SJCRH30 (cell line): ENCODE measurements at regions not wholly inside any gene's neighbourhood (a gene's known extent, or its start where the extent isn't known, plus 50 kb on each side); places are given as distances from the start of the nearest gene placed in this dataset.
"Not testable (repeated sequence)": the region's sequence is repeated elsewhere in the genome, so short reads cannot be mapped to it uniquely, and the experiment has no call there.

ENCODE experiments used
- DNase-seq, 2 experiments: peaks; one replicate each; pipeline ENCODE4 v3.0.0-alpha.2; 2015 to 2020
- H3K27ac ChIP-seq: fragments of 250-450 bp; sonication (Bioruptor Pico); 2 replicates; pipeline ENCODE4 v1.5.1; 2020; ENCODE audit warnings: mild to moderate bottlenecking, moderate library complexity
- H3K27me3 ChIP-seq: fragments of 250-450 bp; sonication (Bioruptor Pico); 2 replicates; pipeline ENCODE4 v1.5.1; 2020; ENCODE audit warnings: mild to moderate bottlenecking, moderate library complexity
- H3K36me3 ChIP-seq: fragments of 250-450 bp; sonication (Bioruptor Pico); 2 replicates; pipeline ENCODE4 v1.5.1; 2020; ENCODE audit warnings: mild to moderate bottlenecking, moderate library complexity
- H3K4me1 ChIP-seq: fragments of 250-450 bp; sonication (Bioruptor Pico); 2 replicates; pipeline ENCODE4 v1.5.1; 2020; ENCODE audit warnings: mild to moderate bottlenecking, moderate library complexity
- H3K4me3 ChIP-seq: fragments of 250-450 bp; sonication (Bioruptor Pico); 2 replicates; pipeline ENCODE4 v1.5.1; 2020; ENCODE audit warnings: mild to moderate bottlenecking, moderate library complexity
- H3K9me3 ChIP-seq: fragments of 250-450 bp; sonication (Bioruptor Pico); replicated peaks from 2 replicates; pipeline ENCODE4 v1.5.1; 2020; ENCODE audit warnings: mild to moderate bottlenecking, moderate library complexity

- H3K4me3 ChIP-seq: no peak overlapping the region
- DNase-seq: no peak
- H3K4me1 ChIP-seq: no peaks in the 10 kb centered on the region
- no peak overlapping the region for H3K27ac ChIP-seq
- H3K9me3 ChIP-seq: no peaks in the 10 kb centered on the region
- H3K36me3 ChIP-seq: no peaks in the 10 kb centered on the region
- H3K27me3 ChIP-seq: no peaks in the 10 kb centered on the region
Observed at GRCh38 chr12:105622846-105623736, 292.6 kb downstream of the C12orf75 start.

- Histone ChIP-seq H3K27ac (no peak overlapping the region), H3K4me1 (no peaks in the 10 kb centered on the region), H3K9me3 (no peaks in the 10 kb centered on the region), H3K36me3 (no peaks in the 10 kb centered on the region), H3K4me3 (no peak overlapping the region), H3K27me3 (no peaks in the 10 kb centered on the region)
- no peak for DNase-seq
Observed at GRCh38 chr12:105626653-105627052, 296.2 kb downstream of the C12orf75 start.

- Histone ChIP-seq H3K4me1 (no peaks in the 10 kb centered on the region), H3K36me3 (no peaks in the 10 kb centered on the region), H3K4me3 (no peak overlapping the region), H3K9me3 (no peaks in the 10 kb centered on the region), H3K27me3 (no peaks in the 10 kb centered on the region), H3K27ac (no peak overlapping the region)
- DNase-seq: no peak
Observed at GRCh38 chr12:105637470-105637869, 307.0 kb downstream of the C12orf75 start.

- Histone ChIP-seq H3K9me3 (no peaks in the 10 kb centered on the region), H3K4me1 (no peaks in the 10 kb centered on the region), H3K36me3 (no peaks in the 10 kb centered on the region), H3K4me3 (no peak overlapping the region), H3K27me3 (no peaks in the 10 kb centered on the region), H3K27ac (no peak overlapping the region)
- no peak for DNase-seq
Observed at GRCh38 chr12:105640761-105641160, 310.3 kb downstream of the C12orf75 start.

- H3K4me1 ChIP-seq: no peaks in the 10 kb centered on the region
- no peaks in the 10 kb centered on the region for H3K36me3 ChIP-seq
- no peak for DNase-seq
- H3K4me3 ChIP-seq: no peak overlapping the region
- H3K27me3 ChIP-seq: no peaks in the 10 kb centered on the region
- H3K27ac ChIP-seq: no peak overlapping the region
- H3K9me3 ChIP-seq: no peaks in the 10 kb centered on the region
Observed at GRCh38 chr12:105641749-105642148, 311.3 kb downstream of the C12orf75 start.

GRCh38 chr12:105644770-105645169, 314.3 kb downstream of the C12orf75 start:
- Histone ChIP-seq H3K36me3 (no peaks in the 10 kb centered on the region), H3K4me1 (no peaks in the 10 kb centered on the region), H3K27ac (no peak overlapping the region), H3K9me3 (no peaks in the 10 kb centered on the region), H3K4me3 (no peak overlapping the region), H3K27me3 (no peaks in the 10 kb centered on the region)
- DNase-seq: no peak

GRCh38 chr12:105654606-105655005, 324.1 kb downstream of the C12orf75 start:
- Histone ChIP-seq H3K27me3 (no peaks in the 10 kb centered on the region), H3K4me3 (no peak overlapping the region), H3K27ac (no peak overlapping the region), H3K9me3 (no peaks in the 10 kb centered on the region), H3K36me3 (no peaks in the 10 kb centered on the region), H3K4me1 (no peaks in the 10 kb centered on the region)
- DNase-seq: no peak

- Histone ChIP-seq H3K4me1 (no peaks in the 10 kb centered on the region), H3K27me3 (no peaks in the 10 kb centered on the region), H3K4me3 (no peak overlapping the region), H3K27ac (no peak overlapping the region), H3K36me3 (no peaks in the 10 kb centered on the region), H3K9me3 (no peaks in the 10 kb centered on the region)
- no peak for DNase-seq
Observed at GRCh38 chr12:105658389-105658788, 327.9 kb downstream of the C12orf75 start.

GRCh38 chr12:105659355-105660075, 329.0 kb downstream of the C12orf75 start:
- Histone ChIP-seq H3K27me3 (no peaks in the 10 kb centered on the region), H3K4me1 (no peaks in the 10 kb centered on the region), H3K9me3 (no peaks in the 10 kb centered on the region), H3K36me3 (no peaks in the 10 kb centered on the region), H3K4me3 (no peak overlapping the region), H3K27ac (no peak overlapping the region)
- peak; percentile 3 to 26 for DNase-seq

- not testable (repeated sequence) for H3K36me3 ChIP-seq, DNase-seq, H3K9me3 ChIP-seq
Observed at GRCh38 chr12:105664765-105665164, 334.3 kb downstream of the C12orf75 start.

GRCh38 chr12:105665366-105665765, 334.9 kb downstream of the C12orf75 start:
- no peaks in the 10 kb centered on the region for H3K27me3 ChIP-seq
- no peak for DNase-seq
- no peaks in the 10 kb centered on the region for H3K4me1 ChIP-seq
- no peak overlapping the region for H3K4me3 ChIP-seq
- H3K36me3 ChIP-seq: no peaks in the 10 kb centered on the region
- no peak overlapping the region for H3K27ac ChIP-seq
- H3K9me3 ChIP-seq: no peaks in the 10 kb centered on the region

More at GRCh38 chr12:105664765-105665164, 334.3 kb downstream of the C12orf75 start:
- not testable (repeated sequence) for H3K27ac ChIP-seq, H3K4me1 ChIP-seq, H3K4me3 ChIP-seq, H3K27me3 ChIP-seq

- Histone ChIP-seq H3K27me3 (no peaks in the 10 kb centered on the region), H3K27ac (no peak overlapping the region), H3K9me3 (no peaks in the 10 kb centered on the region), H3K36me3 (no peaks in the 10 kb centered on the region), H3K4me1 (no peaks in the 10 kb centered on the region), H3K4me3 (no peak overlapping the region)
- no peak for DNase-seq
Observed at GRCh38 chr12:105667973-105668743, 337.7 kb downstream of the C12orf75 start.

GRCh38 chr12:105670672-105671071, 340.2 kb downstream of the C12orf75 start:
- no peaks in the 10 kb centered on the region for H3K36me3 ChIP-seq
- no peak overlapping the region for H3K4me3 ChIP-seq
- no peak overlapping the region for H3K27ac ChIP-seq
- H3K4me1 ChIP-seq: no peaks in the 10 kb centered on the region
- no peaks in the 10 kb centered on the region for H3K9me3 ChIP-seq
- no peak for DNase-seq
- H3K27me3 ChIP-seq: no peaks in the 10 kb centered on the region

- no peaks in the 10 kb centered on the region for H3K4me1 ChIP-seq
- H3K4me3 ChIP-seq: no peak overlapping the region
- no peaks in the 10 kb centered on the region for H3K9me3 ChIP-seq
- no peaks in the 10 kb centered on the region for H3K36me3 ChIP-seq
- H3K27me3 ChIP-seq: no peaks in the 10 kb centered on the region
- H3K27ac ChIP-seq: no peak overlapping the region
- DNase-seq: no peak
Observed at GRCh38 chr12:105671720-105672119, 341.2 kb downstream of the C12orf75 start.
